Ascending aorta (tissue), 2 donors: ENCODE measurements at regions not wholly inside any gene's neighbourhood (a gene's known extent, or its start where the extent isn't known, plus 50 kb on each side); places are given as distances from the start of the nearest gene placed in this dataset.

Source experiments
- DNase-seq, 2 donors: peaks; one replicate each; pipeline ENCODE4 v3.0.0-alpha.2; 2019; ENCODE audit warnings: low spot score in 2 of 2
- H3K27ac ChIP-seq, 2 donors: fragments of 200-600 bp; sonication (generic); one replicate each; pipeline ENCODE4 v1.5.1; 2016 to 2017; ENCODE audit warnings: mild to moderate bottlenecking in 1 of 2
- H3K27me3 ChIP-seq: fragments of 200-600 bp; sonication (generic); one replicate; pipeline ENCODE4 v1.5.1; 2017
- H3K36me3 ChIP-seq, 2 donors: fragments of 200-600 bp; sonication (generic); one replicate each; pipeline ENCODE4 v1.5.1; 2016
- H3K4me1 ChIP-seq, 2 donors: fragments of 200-600 bp; sonication (generic); one replicate each; pipeline ENCODE4 v1.5.1; 2016 to 2017; ENCODE audit warnings: mild to moderate bottlenecking in 1 of 2
- H3K4me3 ChIP-seq, 2 donors: fragments of 200-600 bp; sonication (generic); one replicate each; pipeline ENCODE4 v1.5.1; 2016 to 2017; ENCODE audit warnings: mild to moderate bottlenecking in 1 of 2
- H3K9me3 ChIP-seq, 2 donors: fragments of 200-600 bp; sonication (generic); one replicate each; pipeline ENCODE4 v1.5.1; 2016
- CTCF ChIP-seq, 3 experiments: fragments of 200-600 bp in 2 of 3; fragments of 450-650 bp in 1 of 3; sonication (generic) in 2 of 3; IDR thresholded peaks; one replicate each; pipeline ENCODE4 v1.5.1; 2016 to 2019; ENCODE audit warnings: antibody characterized with exemption in 3 of 3, mild to moderate bottlenecking in 1 of 3, moderate library complexity in 1 of 3
- intact Hi-C: fragments of 100-400 bp; cut with DNase I; formaldehyde crosslinking; loops from one replicate; pipeline ENCODE4 v1.15.1; 2023

GRCh38 chr16:73301984-73302383 lies 254.1 kb upstream of the ZFHX3 start:
- H3K27ac ChIP-seq = no peak overlapping the region
- H3K27me3 ChIP-seq = no peaks in the 10 kb centered on the region
- no peak overlapping the region for H3K4me3 ChIP-seq
- intact Hi-C loops = no loop called here
- no peaks in the 10 kb centered on the region for H3K36me3 ChIP-seq
- no peak for TF ChIP-seq CTCF (IDR thresholded peaks at IDR 0.05)
- H3K4me1 ChIP-seq = no peaks in the 10 kb centered on the region
- DNase-seq = no peak
- H3K9me3 ChIP-seq = no peaks in the 10 kb centered on the region

- H3K4me3 ChIP-seq = no peak overlapping the region
- no peaks in the 10 kb centered on the region for H3K9me3 ChIP-seq
- no peaks in the 10 kb centered on the region for H3K27me3 ChIP-seq
- no peak for DNase-seq
- TF ChIP-seq CTCF (IDR thresholded peaks at IDR 0.05) = no peak
- intact Hi-C loops = no loop called here
- H3K4me1 ChIP-seq = no peaks in the 10 kb centered on the region
- H3K36me3 ChIP-seq = no peaks in the 10 kb centered on the region
- H3K27ac ChIP-seq = no peak overlapping the region
Measured at GRCh38 chr16:73299346-73299745, 251.4 kb upstream of the ZFHX3 start.

GRCh38 chr16:73298562-73298961 lies 250.6 kb upstream of the ZFHX3 start:
- no peaks in the 10 kb centered on the region for H3K4me1 ChIP-seq
- no peaks in the 10 kb centered on the region for H3K36me3 ChIP-seq
- intact Hi-C loops = no loop called here
- no peak overlapping the region for H3K4me3 ChIP-seq
- TF ChIP-seq CTCF (IDR thresholded peaks at IDR 0.05) = no peak
- H3K27ac ChIP-seq = no peak overlapping the region
- H3K27me3 ChIP-seq = no peaks in the 10 kb centered on the region
- no peak for DNase-seq
- H3K9me3 ChIP-seq = no peaks in the 10 kb centered on the region

GRCh38 chr16:73290258-73290657 lies 242.3 kb upstream of the ZFHX3 start:
- intact Hi-C loops = no loop called here
- Histone ChIP-seq H3K4me1 (no peaks in the 10 kb centered on the region), H3K27ac (no peak overlapping the region), H3K9me3 (no peaks in the 10 kb centered on the region), H3K4me3 (no peak overlapping the region), H3K36me3 (no peaks in the 10 kb centered on the region), H3K27me3 (no peaks in the 10 kb centered on the region)
- no peak for DNase-seq
- TF ChIP-seq CTCF (IDR thresholded peaks at IDR 0.05) = no peak

- intact Hi-C loops = no loop called here
- TF ChIP-seq CTCF (IDR thresholded peaks at IDR 0.05) = no peak
- H3K27me3 ChIP-seq = no peaks in the 10 kb centered on the region
- H3K36me3 ChIP-seq = no peaks in the 10 kb centered on the region
- no peak overlapping the region for H3K4me3 ChIP-seq
- no peaks in the 10 kb centered on the region for H3K4me1 ChIP-seq
- no peaks in the 10 kb centered on the region for H3K9me3 ChIP-seq
- no peak for DNase-seq
- no peak overlapping the region for H3K27ac ChIP-seq
Measured at GRCh38 chr16:73289232-73289631, 241.3 kb upstream of the ZFHX3 start.

- no peaks in the 10 kb centered on the region for H3K9me3 ChIP-seq
- no peak for DNase-seq
- no peak overlapping the region for H3K27ac ChIP-seq
- H3K4me1 ChIP-seq = no peaks in the 10 kb centered on the region
- intact Hi-C loops = no loop called here
- no peaks in the 10 kb centered on the region for H3K36me3 ChIP-seq
- no peak overlapping the region for H3K4me3 ChIP-seq
- H3K27me3 ChIP-seq = no peaks in the 10 kb centered on the region
- TF ChIP-seq CTCF (IDR thresholded peaks at IDR 0.05) = no peak
Measured at GRCh38 chr16:73288520-73288919, 240.6 kb upstream of the ZFHX3 start.
